VCaP (cell line): ENCODE measurements at regions not wholly inside any gene's neighbourhood (a gene's known extent, or its start where the extent isn't known, plus 50 kb on each side); places are given as distances from the start of the nearest gene placed in this dataset.

Experiments used
- H3K27ac ChIP-seq: fragments of 450-650 bp; 2 replicates; pipeline ENCODE4 v1.5.1; 2017
- TF ChIP-seq, protein P1 (sequence below): fragments of 450-650 bp; conservative IDR thresholded peaks from 2 replicates; pipeline ENCODE4 v1.5.1; 2017; ENCODE audit warnings: mild to moderate bottlenecking, moderate library complexity

DNA sequence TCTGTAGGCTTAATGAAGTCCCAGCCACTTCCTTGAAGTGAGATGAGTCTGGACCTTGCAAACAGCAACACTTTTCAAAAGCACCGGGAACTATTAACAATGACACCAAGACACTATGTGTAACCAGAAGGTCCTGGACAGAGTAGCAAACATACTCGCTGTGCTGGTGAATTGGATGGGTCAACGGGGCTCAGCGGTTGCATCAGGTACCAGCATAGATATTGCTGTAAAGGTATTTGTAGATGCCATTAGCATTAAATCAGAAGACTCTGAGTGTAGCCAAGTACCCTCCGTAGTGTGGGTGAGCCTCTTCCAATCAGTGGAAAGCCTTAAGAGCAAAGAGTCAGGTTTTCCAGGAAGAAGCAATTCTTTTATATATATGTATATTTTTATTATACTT lies 140.5 kb downstream of the IRX2 start:
- TF ChIP-seq, protein P1, sequence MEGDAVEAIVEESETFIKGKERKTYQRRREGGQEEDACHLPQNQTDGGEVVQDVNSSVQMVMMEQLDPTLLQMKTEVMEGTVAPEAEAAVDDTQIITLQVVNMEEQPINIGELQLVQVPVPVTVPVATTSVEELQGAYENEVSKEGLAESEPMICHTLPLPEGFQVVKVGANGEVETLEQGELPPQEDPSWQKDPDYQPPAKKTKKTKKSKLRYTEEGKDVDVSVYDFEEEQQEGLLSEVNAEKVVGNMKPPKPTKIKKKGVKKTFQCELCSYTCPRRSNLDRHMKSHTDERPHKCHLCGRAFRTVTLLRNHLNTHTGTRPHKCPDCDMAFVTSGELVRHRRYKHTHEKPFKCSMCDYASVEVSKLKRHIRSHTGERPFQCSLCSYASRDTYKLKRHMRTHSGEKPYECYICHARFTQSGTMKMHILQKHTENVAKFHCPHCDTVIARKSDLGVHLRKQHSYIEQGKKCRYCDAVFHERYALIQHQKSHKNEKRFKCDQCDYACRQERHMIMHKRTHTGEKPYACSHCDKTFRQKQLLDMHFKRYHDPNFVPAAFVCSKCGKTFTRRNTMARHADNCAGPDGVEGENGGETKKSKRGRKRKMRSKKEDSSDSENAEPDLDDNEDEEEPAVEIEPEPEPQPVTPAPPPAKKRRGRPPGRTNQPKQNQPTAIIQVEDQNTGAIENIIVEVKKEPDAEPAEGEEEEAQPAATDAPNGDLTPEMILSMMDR, result no peak

DNA sequence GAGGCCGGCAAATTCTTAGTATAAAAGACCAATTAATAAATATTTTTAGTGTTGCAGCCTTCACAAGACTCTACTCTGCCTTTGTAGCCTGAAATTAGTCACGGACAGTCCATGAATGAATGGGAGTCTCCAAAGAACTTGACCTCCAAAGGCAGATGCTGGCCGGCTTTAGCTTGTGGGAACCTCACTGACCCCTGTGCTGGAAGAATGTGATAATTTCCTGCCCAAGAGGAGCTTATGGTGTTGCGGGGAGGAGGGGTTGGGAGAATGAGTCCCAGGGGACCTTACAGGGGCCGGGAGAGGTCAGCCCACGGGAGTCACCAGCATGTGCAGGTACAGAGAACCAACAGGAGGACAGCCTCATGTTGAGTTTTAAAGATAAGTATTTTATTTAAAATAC lies 143.1 kb downstream of the IRX2 start:
- TF ChIP-seq, protein P1, result no peak
- H3K27ac ChIP-seq, result no peak overlapping the region

More for the DNA sequence above, 140.5 kb downstream of the IRX2 start:
- H3K27ac ChIP-seq, result no peak overlapping the region

DNA sequence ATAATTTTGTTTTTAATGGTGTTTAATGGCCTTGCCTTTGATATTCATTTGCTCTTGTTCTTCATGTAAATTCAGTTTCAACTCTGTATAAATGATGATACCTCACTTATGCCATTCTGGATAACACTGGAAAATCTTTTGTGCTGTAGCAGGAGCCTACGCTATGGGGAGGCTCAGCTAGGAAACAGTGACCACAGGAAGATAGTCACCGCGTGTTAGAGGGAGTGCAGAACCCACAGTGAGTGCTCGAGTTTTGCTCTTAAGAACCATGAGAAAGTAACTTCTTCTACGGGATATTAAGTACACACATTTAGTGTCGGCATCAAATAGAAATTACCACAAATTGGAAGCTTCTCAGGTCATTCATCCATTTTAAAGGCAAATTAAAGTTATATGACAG lies 143.9 kb downstream of the IRX2 start:
- no peak overlapping the region for H3K27ac ChIP-seq
- TF ChIP-seq, protein P1, result no peak

DNA sequence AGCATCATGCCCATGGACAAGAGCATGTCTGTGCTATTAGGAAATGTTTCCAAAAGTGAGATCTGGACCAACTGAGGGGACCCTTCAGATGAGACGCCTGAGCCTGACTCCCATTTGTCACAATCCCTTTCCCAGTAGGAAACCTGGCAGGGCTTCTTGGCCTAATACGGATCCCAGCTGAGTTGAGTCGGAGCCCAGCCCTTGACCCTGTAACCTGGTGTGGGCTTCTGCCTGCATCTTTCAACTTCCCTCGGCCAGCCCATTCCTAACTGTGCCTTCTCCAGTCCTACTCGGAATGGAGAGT lies 148.3 kb downstream of the IRX2 start:
- TF ChIP-seq, protein P1, result no peak

DNA sequence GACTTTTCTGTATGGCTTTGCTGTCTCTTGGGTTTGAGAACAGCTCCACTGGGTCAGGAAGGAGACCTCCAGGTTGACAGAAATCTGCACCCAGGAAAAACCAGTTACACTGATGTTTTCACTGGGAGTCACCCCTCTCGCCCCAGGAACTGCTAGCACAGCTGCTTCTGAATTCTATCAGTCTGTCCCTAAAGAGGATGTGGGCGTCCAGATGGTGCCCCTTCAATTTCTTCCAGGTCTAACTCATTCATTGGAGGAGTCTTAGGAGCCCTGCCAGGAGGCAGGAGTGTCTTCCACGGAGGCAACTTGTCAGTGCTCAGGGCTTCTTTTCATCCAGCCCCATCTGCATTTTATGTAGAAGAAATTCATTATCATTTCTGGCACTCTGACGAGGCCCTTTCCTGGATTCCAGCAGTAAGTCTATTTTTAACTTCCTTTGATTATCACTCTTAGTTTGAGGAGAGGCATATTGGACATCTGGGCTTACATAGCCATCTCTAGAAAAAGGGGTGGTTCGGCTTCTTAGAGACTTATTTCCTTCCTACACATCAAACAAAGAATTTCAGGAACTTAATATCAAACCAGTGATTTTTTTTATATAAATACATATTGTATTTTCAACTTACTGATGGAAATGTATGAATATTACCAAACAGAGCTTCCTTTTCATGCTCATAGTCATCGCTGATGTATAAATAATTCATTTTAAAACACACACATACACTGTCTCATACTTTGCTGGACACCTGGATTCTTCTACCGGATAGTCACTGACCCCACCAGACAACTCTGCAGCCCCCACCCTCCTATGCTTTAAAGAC lies 148.8 kb downstream of the IRX2 start:
- TF ChIP-seq, protein P1, result no peak
- H3K27ac ChIP-seq, result no peak overlapping the region

More for the DNA sequence above, 148.3 kb downstream of the IRX2 start:
- no peak overlapping the region for H3K27ac ChIP-seq

DNA sequence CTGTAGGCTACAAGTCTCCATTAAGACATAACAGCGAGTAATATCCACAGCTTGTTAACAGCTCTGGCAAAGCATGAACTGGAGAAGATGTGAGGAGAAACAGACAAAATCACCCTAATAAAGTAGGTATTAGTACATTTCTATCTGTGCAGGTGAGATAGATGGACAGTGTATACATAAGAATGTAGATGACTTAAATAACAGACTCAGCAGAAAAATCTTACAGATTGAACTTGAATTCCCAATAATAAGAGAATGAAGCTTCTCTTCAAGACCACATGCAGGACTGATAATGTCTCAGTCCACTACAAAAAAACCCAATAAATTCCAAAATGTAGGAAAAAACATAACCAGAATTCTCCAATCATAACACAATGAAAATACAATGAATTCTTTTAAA lies 153.0 kb downstream of the IRX2 start:
- TF ChIP-seq, protein P1, result no peak

DNA sequence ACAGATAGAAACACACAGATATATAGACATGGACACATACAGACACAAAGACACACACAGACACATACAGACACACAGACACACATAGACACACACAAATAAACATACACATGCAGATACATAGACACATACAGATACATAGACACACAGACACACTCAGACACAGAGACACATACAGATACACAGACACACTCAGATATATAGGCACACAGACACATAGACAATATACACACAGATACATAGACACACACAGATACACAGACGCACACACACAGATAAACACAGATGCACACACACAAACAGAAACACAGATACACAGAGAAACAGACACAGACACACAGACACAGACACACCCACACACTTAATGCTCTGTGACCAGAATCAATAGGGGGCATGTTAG lies 156.8 kb downstream of the IRX2 start:
- TF ChIP-seq, protein P1, result no peak
- H3K27ac ChIP-seq, result no peak overlapping the region

More for the DNA sequence above, 153.0 kb downstream of the IRX2 start:
- H3K27ac ChIP-seq, result no peak overlapping the region
